Mesenchymal stem cell (in vitro differentiated cells and primary cell): ENCODE measurements at regions not wholly inside any gene's neighbourhood (a gene's known extent, or its start where the extent isn't known, plus 50 kb on each side); places are given as distances from the start of the nearest gene placed in this dataset.

Source experiments
- DNase-seq: peaks from one replicate; pipeline ENCODE4 v3.0.0-alpha.2; 2013
- H2AFZ ChIP-seq: one replicate; pipeline ENCODE4 v1.6.1; 2013; ENCODE audit warnings: low read depth, mild to moderate bottlenecking, control low read depth, inconsistent platforms, low read length, moderate library complexity
- H2AK5ac ChIP-seq: 2 replicates; pipeline ENCODE4 v1.6.1; 2013; ENCODE audit warnings: low read length, moderate library complexity, mild to moderate bottlenecking, inconsistent platforms; ENCODE audit not compliant: severe bottlenecking
- H2BK120ac ChIP-seq: one replicate; pipeline ENCODE4 v1.6.1; 2013; ENCODE audit warnings: low read depth, mild to moderate bottlenecking, inconsistent platforms, low read length, moderate library complexity
- H2BK12ac ChIP-seq, 2 experiments: one replicate each; pipeline ENCODE4 v1.6.1; 2013; ENCODE audit warnings: inconsistent platforms in 2 of 2, low read length in 2 of 2, mild to moderate bottlenecking in 2 of 2, moderate library complexity in 2 of 2, control low read depth in 1 of 2
- H2BK15ac ChIP-seq: one replicate; pipeline ENCODE4 v1.6.1; 2013; ENCODE audit warnings: mild to moderate bottlenecking, low read depth, inconsistent platforms; ENCODE audit not compliant: poor library complexity, severe bottlenecking
- H2BK5ac ChIP-seq: 2 replicates; pipeline ENCODE4 v1.6.1; 2013; ENCODE audit warnings: low read depth, mild to moderate bottlenecking, low read length, control low read depth, inconsistent platforms; ENCODE audit not compliant: poor library complexity, severe bottlenecking
- H3K14ac ChIP-seq, 2 experiments: one replicate each; pipeline ENCODE4 v1.6.1; 2013; ENCODE audit warnings: inconsistent platforms in 2 of 2, low read length in 2 of 2, control low read depth in 1 of 2, mild to moderate bottlenecking in 1 of 2, moderate library complexity in 1 of 2
- H3K18ac ChIP-seq, 2 experiments: one replicate each; pipeline ENCODE4 v1.6.1; 2013; ENCODE audit warnings: inconsistent platforms in 2 of 2, low read length in 2 of 2, control low read depth in 1 of 2, low read depth in 1 of 2, mild to moderate bottlenecking in 1 of 2
- H3K23ac ChIP-seq, 2 experiments: one replicate each; pipeline ENCODE4 v1.6.1; 2013; ENCODE audit warnings: inconsistent platforms in 2 of 2, low read length in 2 of 2, mild to moderate bottlenecking in 2 of 2, moderate library complexity in 2 of 2, control low read depth in 1 of 2
- H3K27ac ChIP-seq: 2 replicates; pipeline ENCODE4 v1.5.1; 2013; ENCODE audit warnings: mild to moderate bottlenecking, moderate library complexity, low read length, control low read depth, inconsistent platforms; ENCODE audit not compliant: poor library complexity, severe bottlenecking
- H3K27me3 ChIP-seq, 2 experiments: 2 replicates each; pipeline versions ENCODE4 v1.6.1 to v1.7.0; 2013; ENCODE audit warnings: low read length in 2 of 2, mild to moderate bottlenecking in 2 of 2, moderate library complexity in 2 of 2, control low read depth in 1 of 2, inconsistent platforms in 1 of 2; ENCODE audit not compliant: control insufficient read depth in 1 of 2, insufficient read depth in 1 of 2
- H3K36me3 ChIP-seq, 2 experiments: 2 replicates each; pipeline versions ENCODE4 v1.6.1 to v1.7.0; 2013; ENCODE audit warnings: low read length in 2 of 2, control low read depth in 1 of 2, inconsistent platforms in 1 of 2, low read depth in 1 of 2, mild to moderate bottlenecking in 1 of 2; ENCODE audit not compliant: insufficient read depth in 2 of 2, control insufficient read depth in 1 of 2
- H3K4ac ChIP-seq, 2 experiments: one replicate each; pipeline ENCODE4 v1.6.1; 2013; ENCODE audit warnings: inconsistent platforms in 2 of 2, low read length in 2 of 2, mild to moderate bottlenecking in 2 of 2, moderate library complexity in 2 of 2, control low read depth in 1 of 2, low read depth in 1 of 2
- H3K4me1 ChIP-seq: 2 replicates; pipeline ENCODE4 v1.6.1; 2013; ENCODE audit warnings: low read depth, low read length, control low read depth; ENCODE audit not compliant: control insufficient read depth, insufficient read depth
- H3K4me2 ChIP-seq: 2 replicates; pipeline ENCODE4 v1.6.1; 2013; ENCODE audit warnings: low read length, mild to moderate bottlenecking, inconsistent platforms; ENCODE audit not compliant: poor library complexity, severe bottlenecking
- H3K4me3 ChIP-seq, 2 experiments: 2 replicates each; pipeline versions ENCODE4 v1.5.1 to v1.7.0; 2013; ENCODE audit warnings: low read length in 2 of 2, mild to moderate bottlenecking in 2 of 2, control low read depth in 1 of 2, low read depth in 1 of 2; ENCODE audit not compliant: insufficient read depth in 1 of 2
- H3K79me1 ChIP-seq: replicated peaks from 2 replicates; pipeline ENCODE4 v1.6.1; 2013; ENCODE audit warnings: mild to moderate bottlenecking, control low read depth, low read length, inconsistent platforms; ENCODE audit not compliant: poor library complexity, severe bottlenecking
- H3K9ac ChIP-seq: 2 replicates; pipeline ENCODE4 v1.7.0; 2013; ENCODE audit warnings: mild to moderate bottlenecking, low read length, moderate library complexity
- H3K9me3 ChIP-seq: 2 replicates; pipeline ENCODE4 v1.7.0; 2013; ENCODE audit warnings: mild to moderate bottlenecking, low read length; ENCODE audit not compliant: control insufficient read depth
- H4K8ac ChIP-seq: one replicate; pipeline ENCODE4 v1.6.1; 2013; ENCODE audit warnings: inconsistent platforms, mild to moderate bottlenecking, low read length, moderate library complexity
- H4K91ac ChIP-seq: one replicate; pipeline ENCODE4 v1.6.1; 2013; ENCODE audit warnings: mild to moderate bottlenecking, low read length, inconsistent platforms
- whole genome bisulfite sequencing: methylation state at CpG from one replicate; pipeline ENCODE4 v1.1.7; 2013; ENCODE audit warnings: mixed read lengths; 5-methylcytosine and 5-hydroxymethylcytosine counted together

GRCh38 chr6:28736121-28736520 lies 187.7 kb downstream of the TRIM27 start:
- Histone ChIP-seq H3K27ac (no peak overlapping the region), H3K4me2 (no peak overlapping the region), H3K4ac (no peak overlapping the region), H3K18ac (no peak overlapping the region), H2BK5ac (no peak overlapping the region), H4K8ac (no peak overlapping the region), H3K9me3 (no peaks in the 10 kb centered on the region), H3K14ac (no peak overlapping the region), H3K4me3 (no peak overlapping the region), H3K27me3 (peaks cover 33 to 73% of the 10 kb centered on the region in 2 experiments), H3K9ac (no peak overlapping the region), H3K4me1 (no peaks in the 10 kb centered on the region), H2BK120ac (no peak overlapping the region), H2BK15ac (no peak overlapping the region), H4K91ac (no peak overlapping the region), H2AFZ (no peak overlapping the region), H3K23ac (no peak overlapping the region), H3K36me3 (no peaks in the 10 kb centered on the region), H3K79me1 (no peaks in the 10 kb centered on the region), H2BK12ac (no peak overlapping the region), H2AK5ac (no peak overlapping the region)
- WGBS = 52% methylated on average over 2 of the region's 2 CpGs
- no peak for DNase-seq

GRCh38 chr6:28737750-28738395 lies 185.9 kb downstream of the TRIM27 start:
- WGBS = 44% methylated on average over 17 of the region's 17 CpGs
- H3K27ac ChIP-seq = no peak overlapping the region

GRCh38 chr6:28738396-28738765 lies 185.4 kb downstream of the TRIM27 start:
- Histone ChIP-seq H3K4me1 (no peaks in the 10 kb centered on the region), H3K18ac (no peak overlapping the region), H3K23ac (no peak overlapping the region), H3K4ac (no peak overlapping the region), H3K14ac (no peak overlapping the region), H3K27me3 (peaks cover 30 to 51% of the 10 kb centered on the region in 2 experiments), H2BK120ac (no peak overlapping the region), H3K36me3 (no peaks in the 10 kb centered on the region), H3K9me3 (no peaks in the 10 kb centered on the region), H4K8ac (no peak overlapping the region), H3K9ac (no peak overlapping the region), H3K79me1 (no peaks in the 10 kb centered on the region), H3K4me2 (no peak overlapping the region), H2BK12ac (no peak overlapping the region), H3K4me3 (no peak overlapping the region), H2BK15ac (no peak overlapping the region), H2AFZ (no peak overlapping the region), H3K27ac (no peak overlapping the region), H4K91ac (no peak overlapping the region), H2BK5ac (no peak overlapping the region), H2AK5ac (no peak overlapping the region)
- DNase-seq = no peak
- WGBS = 20% methylated on average over 16 of the region's 16 CpGs

More at GRCh38 chr6:28737750-28738395, 185.9 kb downstream of the TRIM27 start:
- Histone ChIP-seq H3K18ac (no peak overlapping the region), H2BK5ac (no peak overlapping the region), H3K14ac (no peak overlapping the region), H3K4me3 (no peak overlapping the region), H3K27me3 (peaks cover 27 to 55% of the 10 kb centered on the region in 2 experiments), H3K9me3 (no peaks in the 10 kb centered on the region), H2AK5ac (no peak overlapping the region), H2BK15ac (no peak overlapping the region), H2AFZ (no peak overlapping the region), H4K91ac (no peak overlapping the region), H4K8ac (no peak overlapping the region), H3K4me2 (no peak overlapping the region), H2BK120ac (no peak overlapping the region), H2BK12ac (no peak overlapping the region), H3K23ac (no peak overlapping the region), H3K79me1 (no peaks in the 10 kb centered on the region), H3K9ac (no peak overlapping the region), H3K4ac (no peak overlapping the region), H3K36me3 (no peaks in the 10 kb centered on the region), H3K4me1 (no peaks in the 10 kb centered on the region)
- no peak for DNase-seq

- Histone ChIP-seq H3K9me3 (no peaks in the 10 kb centered on the region), H2BK15ac (no peak overlapping the region), H4K8ac (no peak overlapping the region), H2AFZ (no peak overlapping the region), H3K4me2 (no peak overlapping the region), H3K4ac (no peak overlapping the region), H3K4me3 (no peak overlapping the region), H3K9ac (no peak overlapping the region), H2BK12ac (no peak overlapping the region), H3K4me1 (no peaks in the 10 kb centered on the region), H3K36me3 (no peaks in the 10 kb centered on the region), H3K27ac (no peak overlapping the region), H2BK5ac (no peak overlapping the region), H3K18ac (no peak overlapping the region), H3K79me1 (no peaks in the 10 kb centered on the region), H4K91ac (no peak overlapping the region), H3K27me3 (peaks cover 21 to 29% of the 10 kb centered on the region in 2 experiments), H3K23ac (no peak overlapping the region), H2AK5ac (no peak overlapping the region), H2BK120ac (no peak overlapping the region), H3K14ac (no peak overlapping the region)
- 88% methylated on average over 1 of the region's 3 CpGs for WGBS
- DNase-seq = no peak
Observed at GRCh38 chr6:28741363-28741762, 182.4 kb downstream of the TRIM27 start.
